ENCODE measurements at regions not wholly inside any gene's neighbourhood (a gene's known extent, or its start where the extent isn't known, plus 50 kb on each side); places are given as distances from the start of the nearest gene placed in this dataset.
"Not testable (repeated sequence)": the region's sequence is repeated elsewhere in the genome, so short reads cannot be mapped to it uniquely, and the experiment has no call there.

- TF ChIP-seq CTCF (IDR thresholded peaks at IDR 0.05; ENCODE audit: unreplicated experiment in 3 of 3): no peak
- Mint-ChIP-seq H3K4me3 (no peak overlapping the region), H3K27me3 (ENCODE audit: low read depth) (no peaks in the 10 kb centered on the region), H3K4me1 (no peaks in the 10 kb centered on the region), H3K36me3 (ENCODE audit: low read depth) (peaks cover 34% of the 10 kb centered on the region), H3K27ac (no peak overlapping the region), H3K9me3 (peaks cover 40% of the 10 kb centered on the region)
These were observed 286.1 kb upstream of the PMFBP1 start for GRCh38 chr16:72458035-72458434.

- TF ChIP-seq CTCF (IDR thresholded peaks at IDR 0.05; ENCODE audit: unreplicated experiment in 3 of 3): no peak
These were observed 285.4 kb upstream of the PMFBP1 start for GRCh38 chr16:72457243-72457940.

GRCh38 chr16:72455743-72456659 lies 284.0 kb upstream of the PMFBP1 start:
- no peak overlapping the region for H3K4me3 Mint-ChIP-seq
- H3K4me1 Mint-ChIP-seq: no peaks in the 10 kb centered on the region
- H3K27ac Mint-ChIP-seq: no peak overlapping the region
- no peaks in the 10 kb centered on the region for H3K27me3 Mint-ChIP-seq (ENCODE audit: low read depth)
- H3K9me3 Mint-ChIP-seq: peaks cover 56% of the 10 kb centered on the region
- H3K36me3 Mint-ChIP-seq (ENCODE audit: low read depth): peaks cover 42% of the 10 kb centered on the region
- no peak for TF ChIP-seq CTCF (IDR thresholded peaks at IDR 0.05; ENCODE audit: unreplicated experiment in 3 of 3)

More at GRCh38 chr16:72457243-72457940, 285.4 kb upstream of the PMFBP1 start:
- Mint-ChIP-seq H3K4me1 (no peaks in the 10 kb centered on the region), H3K36me3 (ENCODE audit: low read depth) (peaks cover 38% of the 10 kb centered on the region), H3K9me3 (peaks cover 45% of the 10 kb centered on the region), H3K27me3 (ENCODE audit: low read depth) (no peaks in the 10 kb centered on the region), H3K4me3 (no peak overlapping the region), H3K27ac (no peak overlapping the region)

- Mint-ChIP-seq H3K9me3 (peaks cover 70% of the 10 kb centered on the region), H3K36me3 (ENCODE audit: low read depth) (peaks cover 46% of the 10 kb centered on the region)
- H3K27ac Mint-ChIP-seq; H3K27me3 Mint-ChIP-seq (ENCODE audit: low read depth); H3K4me3 Mint-ChIP-seq; H3K4me1 Mint-ChIP-seq: not testable (repeated sequence)
These were observed 281.9 kb upstream of the PMFBP1 start for GRCh38 chr16:72453856-72454255.

- TF ChIP-seq CTCF (IDR thresholded peaks at IDR 0.05; ENCODE audit: unreplicated experiment in 3 of 3): no peak
- no peak overlapping the region for H3K27ac Mint-ChIP-seq
- no peak overlapping the region for H3K4me3 Mint-ChIP-seq
- peaks cover 4% of the 10 kb centered on the region for H3K36me3 Mint-ChIP-seq (ENCODE audit: low read depth)
- no peaks in the 10 kb centered on the region for H3K4me1 Mint-ChIP-seq
- peaks cover 50% of the 10 kb centered on the region for H3K9me3 Mint-ChIP-seq
- H3K27me3 Mint-ChIP-seq (ENCODE audit: low read depth): no peaks in the 10 kb centered on the region
These were observed 272.7 kb upstream of the PMFBP1 start for GRCh38 chr16:72444696-72445095.

GRCh38 chr16:72443809-72444208 lies 271.9 kb upstream of the PMFBP1 start:
- no peak overlapping the region for H3K27ac Mint-ChIP-seq
- no peak overlapping the region for H3K4me3 Mint-ChIP-seq
- H3K27me3 Mint-ChIP-seq (ENCODE audit: low read depth): no peaks in the 10 kb centered on the region
- H3K4me1 Mint-ChIP-seq: no peaks in the 10 kb centered on the region
- TF ChIP-seq CTCF (IDR thresholded peaks at IDR 0.05; ENCODE audit: unreplicated experiment in 3 of 3): no peak
- H3K9me3 Mint-ChIP-seq: peaks cover 47% of the 10 kb centered on the region
- H3K36me3 Mint-ChIP-seq (ENCODE audit: low read depth): peaks cover 4% of the 10 kb centered on the region

Data from nephron (organoid).